Ecto neural progenitor cell (in vitro differentiated cells): ENCODE measurements at regions not wholly inside any gene's neighbourhood (a gene's known extent, or its start where the extent isn't known, plus 50 kb on each side); places are given as distances from the start of the nearest gene placed in this dataset.
A peak's percentile ranks its signal among the peaks of the same experiment; 100 is the strongest.

ENCODE experiments used
- DNase-seq: peaks from one replicate; pipeline ENCODE4 v3.0.0-alpha.2; 2018; ENCODE audit warnings: low spot score

- DNase-seq = no peak
Observed at GRCh38 chr3:24641628-24642027, 147.0 kb upstream of the THRB start.

GRCh38 chr3:24645047-24645446 lies 150.4 kb upstream of the THRB start:
- DNase-seq = no peak

GRCh38 chr3:24646790-24647189 lies 152.1 kb upstream of the THRB start:
- no peak for DNase-seq

GRCh38 chr3:24648063-24648462 lies 153.4 kb upstream of the THRB start:
- DNase-seq = no peak

- no peak for DNase-seq
Observed at GRCh38 chr3:24650839-24651238, 156.2 kb upstream of the THRB start.

GRCh38 chr3:24657870-24658510 lies 163.3 kb upstream of the THRB start:
- no peak for DNase-seq

- no peak for DNase-seq
Observed at GRCh38 chr3:24661175-24661584, 166.5 kb upstream of the THRB start.

GRCh38 chr3:24662449-24663345 lies 168.0 kb upstream of the THRB start:
- no peak for DNase-seq

GRCh38 chr3:24663406-24663805 lies 168.8 kb upstream of the THRB start:
- no peak for DNase-seq

- no peak for DNase-seq
Observed at GRCh38 chr3:24668039-24668438, 173.4 kb upstream of the THRB start.

- no peak for DNase-seq
Observed at GRCh38 chr3:24670871-24671270, 176.2 kb upstream of the THRB start.

- DNase-seq = no peak
Observed at GRCh38 chr3:24673596-24673995, 178.9 kb upstream of the THRB start.

- no peak for DNase-seq
Observed at GRCh38 chr3:24674261-24674660, 179.6 kb upstream of the THRB start.

- DNase-seq = no peak
Observed at GRCh38 chr3:24678021-24678420, 183.4 kb upstream of the THRB start.

- DNase-seq = no peak
Observed at GRCh38 chr3:24678421-24678865, 183.8 kb upstream of the THRB start.

GRCh38 chr3:24679429-24679828 lies 184.8 kb upstream of the THRB start:
- no peak for DNase-seq

- DNase-seq = peak; percentile 85
Observed at GRCh38 chr3:24680214-24680967, 185.7 kb upstream of the THRB start.

- DNase-seq = no peak
Observed at GRCh38 chr3:24682141-24682547, 187.5 kb upstream of the THRB start.

GRCh38 chr3:24683090-24683489 lies 188.4 kb upstream of the THRB start:
- no peak for DNase-seq

GRCh38 chr3:24683633-24684384 lies 189.2 kb upstream of the THRB start:
- DNase-seq = no peak

- no peak for DNase-seq
Observed at GRCh38 chr3:24684506-24685023, 189.9 kb upstream of the THRB start.

GRCh38 chr3:24686808-24687207 lies 192.2 kb upstream of the THRB start:
- no peak for DNase-seq
